Natural killer cell (primary cell): ENCODE measurements at regions not wholly inside any gene's neighbourhood (a gene's known extent, or its start where the extent isn't known, plus 50 kb on each side); places are given as distances from the start of the nearest gene placed in this dataset.

Experiments
- ATAC-seq, 3 donors: fragments of 150-1000 bp in 2 of 3; fragments of 200-7000 bp in 1 of 3; cut with Tn5 transposase; 1 replicate in 1 of 3; 2 replicates in 2 of 3; pipeline ENCODE4 v1.10.0; 2021; ENCODE audit warnings: mild to moderate bottlenecking in 2 of 3, moderate library complexity in 2 of 3
- DNase-seq, 2 donors: peaks; one replicate each; pipeline versions ENCODE4 v3.0.0 to v3.0.0-alpha.2; 2013 to 2021; ENCODE audit warnings: mixed read lengths in 1 of 2
- H3K27ac ChIP-seq: one replicate; pipeline ENCODE4 v1.5.1; 2013; ENCODE audit warnings: mild to moderate bottlenecking, low read length
- H3K27me3 ChIP-seq: one replicate; pipeline ENCODE4 v1.6.1; 2013; ENCODE audit warnings: low read length; ENCODE audit not compliant: control insufficient read depth, insufficient read depth
- H3K36me3 ChIP-seq: one replicate; pipeline ENCODE4 v1.6.1; 2013; ENCODE audit warnings: low read length; ENCODE audit not compliant: control insufficient read depth, insufficient read depth
- H3K4me1 ChIP-seq: one replicate; pipeline ENCODE4 v1.6.1; 2013; ENCODE audit warnings: low read length; ENCODE audit not compliant: control insufficient read depth, insufficient read depth
- H3K4me3 ChIP-seq: one replicate; pipeline ENCODE4 v1.5.1; 2013; ENCODE audit warnings: low read length
- H3K9me3 ChIP-seq: one replicate; pipeline ENCODE4 v1.6.1; 2013; ENCODE audit warnings: low read length; ENCODE audit not compliant: control insufficient read depth, insufficient read depth
- H3K27ac Mint-ChIP-seq, 2 donors: one replicate each; pipeline ENCODE4 v1.8.0; 2022; ENCODE audit warnings: mild to moderate bottlenecking in 2 of 2, mixed read lengths in 2 of 2, moderate library complexity in 1 of 2
- H3K27me3 Mint-ChIP-seq, 2 donors: one replicate each; pipeline ENCODE4 v1.8.0; 2022; ENCODE audit warnings: low read depth in 2 of 2, mixed read lengths in 2 of 2
- H3K36me3 Mint-ChIP-seq: one replicate; pipeline ENCODE4 v1.8.0; 2022; ENCODE audit warnings: mixed read lengths
- H3K4me1 Mint-ChIP-seq, 2 donors: one replicate each; pipeline ENCODE4 v1.8.0; 2022; ENCODE audit warnings: mixed read lengths in 2 of 2
- H3K4me3 Mint-ChIP-seq: one replicate; pipeline ENCODE4 v1.8.0; 2022; ENCODE audit warnings: mild to moderate bottlenecking, moderate library complexity, mixed read lengths
- H3K9me3 Mint-ChIP-seq, 2 donors: one replicate each; pipeline ENCODE4 v1.8.0; 2022; ENCODE audit warnings: mixed read lengths in 2 of 2
- CTCF ChIP-seq: fragments of 200-600 bp; IDR thresholded peaks from one replicate; pipeline ENCODE4 v1.8.0; 2022; ENCODE audit warnings: antibody characterized with exemption
- WGBS: methylation state at CpG from one replicate; pipeline ENCODE4 v1.1.7; 2013; ENCODE audit warnings: missing lambda C conversion rate; ENCODE audit not compliant: insufficient coverage; 5-methylcytosine and 5-hydroxymethylcytosine counted together
- intact Hi-C: fragments of 100-400 bp; cut with micrococcal nuclease; formaldehyde crosslinking; loops from one replicate; pipeline ENCODE4 v1.14.2; 2022

GRCh38 chr14:95407354-95407753 lies 87.6 kb upstream of the CLMN start:
- H3K4me3 Mint-ChIP-seq = no peak overlapping the region
- H3K36me3 ChIP-seq = no peaks in the 10 kb centered on the region
- WGBS = 91% methylated on average over 7 of the region's 8 CpGs
- no peaks in the 10 kb centered on the region for H3K4me1 ChIP-seq
- no peaks in the 10 kb centered on the region for H3K4me1 Mint-ChIP-seq
- H3K27me3 Mint-ChIP-seq = no peaks in the 10 kb centered on the region
- DNase-seq = no peak
- H3K27ac ChIP-seq = no peak overlapping the region
- H3K27ac Mint-ChIP-seq = no peak overlapping the region
- no peaks in the 10 kb centered on the region for H3K9me3 Mint-ChIP-seq
- H3K9me3 ChIP-seq = no peaks in the 10 kb centered on the region
- H3K27me3 ChIP-seq = no peaks in the 10 kb centered on the region
- no peak overlapping the region for H3K4me3 ChIP-seq
- intact Hi-C loops = no loop called here
- H3K36me3 Mint-ChIP-seq = no peaks in the 10 kb centered on the region
- no peak for TF ChIP-seq CTCF
- ATAC-seq = no peak

GRCh38 chr14:95406756-95407277 lies 87.1 kb upstream of the CLMN start:
- H3K4me3 Mint-ChIP-seq = no peak overlapping the region
- H3K4me3 ChIP-seq = no peak overlapping the region
- no peak for DNase-seq
- no peak overlapping the region for H3K27ac Mint-ChIP-seq
- no peak for ATAC-seq
- no peak for TF ChIP-seq CTCF
- no peaks in the 10 kb centered on the region for H3K4me1 Mint-ChIP-seq
- no peaks in the 10 kb centered on the region for H3K9me3 ChIP-seq
- H3K36me3 Mint-ChIP-seq = no peaks in the 10 kb centered on the region
- H3K4me1 ChIP-seq = no peaks in the 10 kb centered on the region
- intact Hi-C loops = no loop called here
- H3K27me3 ChIP-seq = no peaks in the 10 kb centered on the region
- 88% methylated on average over 5 of the region's 5 CpGs for WGBS
- no peaks in the 10 kb centered on the region for H3K27me3 Mint-ChIP-seq
- H3K27ac ChIP-seq = no peak overlapping the region
- no peaks in the 10 kb centered on the region for H3K36me3 ChIP-seq
- H3K9me3 Mint-ChIP-seq = no peaks in the 10 kb centered on the region

GRCh38 chr14:95404583-95404982 lies 84.9 kb upstream of the CLMN start:
- Mint-ChIP-seq H3K27me3 (no peaks in the 10 kb centered on the region), H3K36me3 (no peaks in the 10 kb centered on the region), H3K9me3 (no peaks in the 10 kb centered on the region), H3K4me3 (no peak overlapping the region), H3K4me1 (no peaks in the 10 kb centered on the region), H3K27ac (no peak overlapping the region)
- ATAC-seq = no peak
- H3K36me3 ChIP-seq = no peaks in the 10 kb centered on the region
- no peak for TF ChIP-seq CTCF
- no peak overlapping the region for H3K27ac ChIP-seq
- no peaks in the 10 kb centered on the region for H3K27me3 ChIP-seq
- intact Hi-C loops = no loop called here
- no peaks in the 10 kb centered on the region for H3K9me3 ChIP-seq
- no peak for DNase-seq
- H3K4me3 ChIP-seq = no peak overlapping the region
- H3K4me1 ChIP-seq = no peaks in the 10 kb centered on the region
- WGBS = 86% methylated on average over 7 of the region's 7 CpGs

GRCh38 chr14:95402578-95402977 lies 82.9 kb upstream of the CLMN start:
- Histone ChIP-seq H3K4me3 (no peak overlapping the region), H3K9me3 (no peaks in the 10 kb centered on the region), H3K27me3 (no peaks in the 10 kb centered on the region), H3K36me3 (no peaks in the 10 kb centered on the region), H3K27ac (no peak overlapping the region), H3K4me1 (no peaks in the 10 kb centered on the region)
- ATAC-seq = no peak
- no peak for DNase-seq
- 73% methylated on average over 5 of the region's 5 CpGs for WGBS
- no peaks in the 10 kb centered on the region for H3K9me3 Mint-ChIP-seq
- intact Hi-C loops = no loop called here
- H3K36me3 Mint-ChIP-seq = no peaks in the 10 kb centered on the region
- no peak overlapping the region for H3K4me3 Mint-ChIP-seq
- TF ChIP-seq CTCF = no peak
- no peaks in the 10 kb centered on the region for H3K27me3 Mint-ChIP-seq
- no peaks in the 10 kb centered on the region for H3K4me1 Mint-ChIP-seq
- H3K27ac Mint-ChIP-seq = no peak overlapping the region
